D721Med (cell line): ENCODE measurements at regions not wholly inside any gene's neighbourhood (a gene's known extent, or its start where the extent isn't known, plus 50 kb on each side); places are given as distances from the start of the nearest gene placed in this dataset.

Source experiments
- DNase-seq: peaks from one replicate; pipeline ENCODE4 v3.0.0; 2011; ENCODE audit warnings: low spot score; ENCODE audit not compliant: insufficient read length
- FAIRE-seq: peaks from 2 replicates; lab custom pipeline; 2011; peaks lifted over from hg19 to GRCh38; lab: Jason Lieb, UNC
- TF ChIP-seq, protein P1 (sequence below): IDR thresholded peaks from 2 replicates; pipeline ENCODE4 v1.5.1; 2012; ENCODE audit warnings: mild to moderate bottlenecking, control low read depth; ENCODE audit not compliant: insufficient read depth; ENCODE audit errors: missing control alignments

DNA sequence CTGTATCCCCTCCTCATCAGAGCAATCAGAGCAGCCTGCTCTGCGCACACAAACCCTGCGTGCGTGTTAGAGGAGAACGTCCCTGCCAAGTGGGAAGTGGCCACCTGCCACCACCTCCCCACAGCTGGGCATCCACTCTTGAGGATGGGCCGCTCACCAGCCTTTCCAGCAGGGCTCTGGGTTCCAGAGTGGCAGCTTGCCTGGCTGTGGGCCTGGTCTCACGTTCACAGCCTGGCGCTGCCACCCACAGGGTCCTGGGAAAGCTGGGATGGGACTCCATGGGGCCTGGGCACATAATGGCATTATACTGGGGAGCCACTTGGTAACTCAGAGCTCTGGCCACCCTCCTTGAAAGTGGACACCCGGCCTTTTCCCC lies 151.1 kb upstream of the PPP2R2D start:
- TF ChIP-seq, protein P1, sequence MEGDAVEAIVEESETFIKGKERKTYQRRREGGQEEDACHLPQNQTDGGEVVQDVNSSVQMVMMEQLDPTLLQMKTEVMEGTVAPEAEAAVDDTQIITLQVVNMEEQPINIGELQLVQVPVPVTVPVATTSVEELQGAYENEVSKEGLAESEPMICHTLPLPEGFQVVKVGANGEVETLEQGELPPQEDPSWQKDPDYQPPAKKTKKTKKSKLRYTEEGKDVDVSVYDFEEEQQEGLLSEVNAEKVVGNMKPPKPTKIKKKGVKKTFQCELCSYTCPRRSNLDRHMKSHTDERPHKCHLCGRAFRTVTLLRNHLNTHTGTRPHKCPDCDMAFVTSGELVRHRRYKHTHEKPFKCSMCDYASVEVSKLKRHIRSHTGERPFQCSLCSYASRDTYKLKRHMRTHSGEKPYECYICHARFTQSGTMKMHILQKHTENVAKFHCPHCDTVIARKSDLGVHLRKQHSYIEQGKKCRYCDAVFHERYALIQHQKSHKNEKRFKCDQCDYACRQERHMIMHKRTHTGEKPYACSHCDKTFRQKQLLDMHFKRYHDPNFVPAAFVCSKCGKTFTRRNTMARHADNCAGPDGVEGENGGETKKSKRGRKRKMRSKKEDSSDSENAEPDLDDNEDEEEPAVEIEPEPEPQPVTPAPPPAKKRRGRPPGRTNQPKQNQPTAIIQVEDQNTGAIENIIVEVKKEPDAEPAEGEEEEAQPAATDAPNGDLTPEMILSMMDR, result no peak
- DNase-seq, result no peak
- no peak for FAIRE-seq

DNA sequence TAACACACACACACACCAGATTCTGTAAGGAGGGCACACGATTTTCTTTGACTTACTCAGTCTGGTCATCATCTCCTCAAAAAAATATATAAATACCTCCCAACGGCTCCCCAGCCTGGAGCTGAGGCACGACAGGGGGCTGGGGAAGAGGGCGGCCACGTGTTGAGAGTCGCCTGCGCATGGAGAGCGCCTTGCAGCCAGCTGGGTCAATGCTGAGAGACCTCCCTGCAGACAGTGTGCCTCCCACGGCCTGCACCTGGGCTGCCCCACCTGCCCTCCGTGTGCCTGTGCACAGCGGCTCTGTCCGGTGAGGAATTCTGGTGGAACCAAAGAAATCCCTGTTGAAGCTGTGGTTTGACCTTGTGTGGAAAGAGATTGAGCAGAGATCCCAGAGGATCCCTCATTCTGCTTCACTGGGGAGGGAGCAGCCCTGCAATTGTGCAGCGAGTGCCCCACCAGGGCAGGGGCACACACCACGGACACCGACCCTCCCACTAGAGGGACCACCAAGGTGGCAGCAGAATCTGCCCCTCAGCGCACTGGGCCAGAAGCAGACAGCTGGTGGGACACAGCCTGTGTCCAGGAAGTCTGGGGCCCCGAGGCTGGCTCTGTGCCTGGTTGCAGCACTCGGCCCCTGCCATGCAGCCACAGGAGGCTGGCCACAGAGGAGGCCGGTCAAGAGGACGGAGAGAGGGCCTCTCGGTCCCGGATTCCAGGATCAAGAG lies 150.5 kb upstream of the PPP2R2D start:
- no peak for DNase-seq
- no peak for FAIRE-seq
- TF ChIP-seq, protein P1, result no peak

DNA sequence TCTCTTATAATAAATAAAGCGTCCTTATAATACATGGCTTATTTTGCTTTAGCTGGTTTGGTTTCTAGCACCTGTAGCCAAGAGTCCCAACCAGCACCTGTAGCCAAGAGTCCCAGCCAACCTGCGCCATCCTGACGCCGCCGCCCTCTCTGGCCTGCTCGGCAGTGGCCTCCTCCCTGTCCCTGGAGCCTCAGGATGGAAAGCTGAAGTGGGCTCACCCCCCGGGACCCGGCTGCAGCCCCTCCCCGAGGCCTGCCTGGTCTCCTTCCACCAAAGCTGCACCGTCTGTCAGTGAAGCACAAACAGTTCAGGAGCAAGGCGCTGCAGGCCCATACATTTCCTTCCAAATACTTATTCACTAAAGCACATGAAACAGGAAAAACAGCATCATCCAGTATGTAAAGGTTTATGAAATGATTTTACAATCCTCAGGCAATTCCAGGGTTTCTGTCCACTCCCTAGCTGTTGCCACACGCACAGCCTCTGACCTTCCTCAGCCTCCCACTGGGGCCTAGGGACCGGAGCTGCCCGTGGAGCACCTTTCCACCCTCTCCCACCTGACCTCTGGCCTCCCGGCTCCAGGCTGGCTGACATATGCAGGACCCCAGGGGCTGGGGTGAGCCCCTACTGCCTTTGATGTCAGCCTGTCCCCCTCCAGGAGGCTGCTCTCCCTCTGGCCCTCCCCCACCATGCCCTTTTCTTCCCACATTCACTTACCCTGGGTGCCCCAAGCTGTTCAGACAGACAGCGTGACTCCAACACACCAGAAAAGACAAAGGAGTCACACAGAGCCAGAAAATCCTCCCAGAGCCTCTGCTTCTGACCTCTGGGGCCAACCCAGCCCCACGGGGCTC lies 149.6 kb upstream of the PPP2R2D start:
- DNase-seq, result no peak
- TF ChIP-seq, protein P1, result no peak
- no peak for FAIRE-seq

DNA sequence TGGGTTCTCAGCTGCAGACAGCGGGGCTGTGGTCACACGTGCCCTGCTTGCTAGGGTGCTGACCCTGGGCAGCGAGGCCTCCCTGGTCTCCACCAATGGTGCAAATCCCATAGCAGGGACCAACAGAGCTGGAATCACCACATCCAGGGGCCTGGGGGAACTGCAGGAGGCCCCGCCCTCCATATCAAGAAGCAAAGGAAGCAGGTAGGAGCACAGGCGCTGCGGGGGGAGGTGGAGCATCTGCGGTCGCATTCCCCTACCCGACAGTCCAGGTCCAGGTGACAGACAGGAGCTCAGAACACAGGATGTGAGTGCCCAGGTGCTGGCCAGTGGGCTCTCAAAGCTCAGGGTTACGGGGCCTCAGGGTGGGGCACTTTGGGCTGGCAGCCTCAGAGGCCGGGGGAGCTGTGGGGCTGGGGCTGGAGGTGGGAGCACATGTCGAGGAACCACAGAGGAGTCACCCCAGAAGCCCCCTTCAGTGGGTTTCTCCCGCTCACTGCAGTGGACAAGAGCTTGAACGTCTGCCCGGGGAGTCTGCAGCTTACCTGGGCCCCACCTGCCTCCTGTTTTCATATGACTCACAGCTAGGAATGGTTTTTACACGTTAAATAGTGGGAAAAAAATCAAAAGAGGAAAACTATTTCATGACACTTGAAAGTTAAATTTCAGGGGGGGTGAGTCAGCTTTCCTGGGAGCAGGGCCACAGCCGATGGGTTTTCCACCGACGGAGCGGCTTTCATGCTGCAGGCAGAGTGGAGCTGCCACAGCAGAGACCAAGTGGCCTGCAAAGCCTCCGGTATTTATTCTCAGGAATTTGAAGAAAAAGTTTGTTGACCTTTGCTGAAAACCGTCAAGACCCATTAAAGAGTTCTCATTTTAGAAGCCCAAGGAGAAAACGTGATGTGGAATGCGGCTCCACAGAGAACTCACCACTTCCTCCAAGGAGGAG lies 148.7 kb upstream of the PPP2R2D start:
- DNase-seq (no peak), FAIRE-seq (no peak)
- TF ChIP-seq, protein P1, result no peak

DNA sequence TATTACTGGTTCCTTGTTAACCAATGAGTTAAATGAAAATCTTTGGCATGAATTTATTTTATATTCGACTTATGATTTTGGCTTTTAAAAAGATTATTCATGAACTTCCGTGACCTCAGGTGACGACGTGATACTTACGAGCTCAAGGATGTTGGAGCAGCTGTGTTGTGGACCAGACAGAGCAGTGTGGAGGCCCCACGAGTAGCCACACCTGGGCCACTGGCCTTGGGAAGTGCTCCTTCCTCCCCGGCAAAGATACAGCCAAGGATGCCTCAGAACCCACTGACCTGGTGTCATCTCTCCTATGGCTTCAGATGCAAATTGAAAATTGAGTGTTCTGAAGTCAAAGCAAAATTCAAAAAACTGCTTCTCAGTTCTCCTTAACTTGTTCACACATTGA lies 147.5 kb upstream of the PPP2R2D start:
- FAIRE-seq (no peak), DNase-seq (no peak)
- TF ChIP-seq, protein P1, result no peak

DNA sequence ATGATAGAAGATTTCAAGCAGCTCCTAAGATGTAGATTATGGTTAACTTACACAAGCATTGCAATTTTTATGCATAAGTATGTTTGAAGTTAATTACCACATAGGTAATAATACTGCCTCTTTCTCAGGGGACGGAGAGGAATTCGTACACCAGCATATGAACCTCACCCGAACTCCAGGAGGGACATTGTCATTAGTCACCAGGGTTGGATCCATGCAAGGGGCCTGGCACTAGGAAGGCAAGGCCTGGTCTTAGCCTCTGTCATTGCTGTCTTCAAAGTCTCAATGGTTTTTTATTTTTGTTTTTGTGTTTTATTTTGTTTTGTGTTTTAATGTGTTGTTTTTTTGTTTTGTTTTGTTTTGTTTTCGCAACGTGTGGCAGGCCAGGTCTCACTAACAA lies 145.6 kb upstream of the PPP2R2D start:
- FAIRE-seq (no peak), DNase-seq (no peak)
- TF ChIP-seq, protein P1, result no peak
